Mucosa of rectum (tissue), 2 donors: ENCODE measurements at regions not wholly inside any gene's neighbourhood (a gene's known extent, or its start where the extent isn't known, plus 50 kb on each side); places are given as distances from the start of the nearest gene placed in this dataset.

Source experiments
- H3K27ac ChIP-seq, 2 donors: one replicate each; pipeline ENCODE4 v1.7.0; 2013; ENCODE audit warnings: inconsistent platforms in 2 of 2, low read depth in 2 of 2, low read length in 2 of 2
- H3K27me3 ChIP-seq, 2 donors: one replicate each; pipeline ENCODE4 v1.7.0; 2013; ENCODE audit warnings: low read length in 2 of 2; ENCODE audit not compliant: control insufficient read depth in 2 of 2, insufficient read depth in 2 of 2
- H3K36me3 ChIP-seq, 2 donors: one replicate each; pipeline ENCODE4 v1.7.0; 2013; ENCODE audit warnings: low read length in 2 of 2; ENCODE audit not compliant: control insufficient read depth in 2 of 2, insufficient read depth in 2 of 2
- H3K4me1 ChIP-seq, 2 donors: one replicate each; pipeline ENCODE4 v1.7.0; 2013; ENCODE audit warnings: low read length in 2 of 2, mild to moderate bottlenecking in 1 of 2; ENCODE audit not compliant: control insufficient read depth in 2 of 2, insufficient read depth in 2 of 2
- H3K4me3 ChIP-seq, 2 donors: one replicate each; pipeline ENCODE4 v1.7.0; 2013; ENCODE audit warnings: low read length in 2 of 2
- H3K9ac ChIP-seq, 2 donors: one replicate each; pipeline ENCODE4 v1.7.0; 2013; ENCODE audit warnings: low read length in 2 of 2, low read depth in 1 of 2, mild to moderate bottlenecking in 1 of 2
- H3K9me3 ChIP-seq, 2 donors: one replicate each; pipeline ENCODE4 v1.7.0; 2013; ENCODE audit warnings: low read length in 2 of 2; ENCODE audit not compliant: control insufficient read depth in 2 of 2
- donor health status: healthy.
- donor health status: Normal muscosa, but diverticular disease.

- Histone ChIP-seq H3K4me1 (no peaks in the 10 kb centered on the region), H3K4me3 (no peak overlapping the region), H3K27me3 (no peaks in the 10 kb centered on the region), H3K27ac (no peak overlapping the region), H3K36me3 (no peaks in the 10 kb centered on the region), H3K9me3 (no peaks in the 10 kb centered on the region), H3K9ac (no peak overlapping the region)
Observed at GRCh38 chr1:223052462-223052861, 90.6 kb downstream of the TLR5 start.

GRCh38 chr1:223052931-223053330 is 90.1 kb downstream of the TLR5 start:
- H3K27ac ChIP-seq = no peak overlapping the region
- no peaks in the 10 kb centered on the region for H3K9me3 ChIP-seq
- H3K4me3 ChIP-seq = no peak overlapping the region
- H3K4me1 ChIP-seq = no peaks in the 10 kb centered on the region
- H3K27me3 ChIP-seq = no peaks in the 10 kb centered on the region
- H3K9ac ChIP-seq = no peak overlapping the region
- H3K36me3 ChIP-seq = no peaks in the 10 kb centered on the region

- no peak overlapping the region for H3K27ac ChIP-seq
- H3K9me3 ChIP-seq = no peaks in the 10 kb centered on the region
- no peaks in the 10 kb centered on the region for H3K27me3 ChIP-seq
- no peak overlapping the region for H3K4me3 ChIP-seq
- no peaks in the 10 kb centered on the region for H3K4me1 ChIP-seq
- no peak overlapping the region for H3K9ac ChIP-seq
- no peaks in the 10 kb centered on the region for H3K36me3 ChIP-seq
Observed at GRCh38 chr1:223056802-223057201, 86.2 kb downstream of the TLR5 start.

DNA sequence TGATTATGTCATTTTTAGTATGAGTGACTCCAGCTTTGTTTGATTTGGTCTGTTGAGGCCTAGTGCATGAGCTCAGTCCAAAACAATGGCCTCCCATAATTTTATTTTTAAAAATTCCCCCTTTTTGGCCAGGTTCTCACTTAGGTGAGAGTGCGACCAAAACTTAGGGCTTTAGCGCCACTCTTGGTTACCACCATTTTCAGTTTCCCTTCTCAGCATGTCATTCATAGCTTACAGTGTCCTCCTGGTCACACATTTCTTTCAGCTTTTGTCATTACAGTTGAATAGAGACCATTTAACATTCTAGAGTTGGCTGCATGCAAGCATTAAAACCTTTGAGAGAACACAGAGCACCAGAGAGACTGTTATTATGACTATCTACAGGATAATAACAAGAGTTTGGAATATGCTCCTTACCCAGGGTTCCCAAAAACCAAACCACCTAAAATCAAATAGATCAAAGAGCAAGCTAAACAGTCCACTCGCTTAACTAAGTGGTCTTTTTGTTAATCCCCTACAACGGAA is 85.4 kb downstream of the TLR5 start:
- Histone ChIP-seq H3K4me3 (no peak overlapping the region), H3K4me1 (no peaks in the 10 kb centered on the region), H3K36me3 (no peaks in the 10 kb centered on the region), H3K27me3 (no peaks in the 10 kb centered on the region), H3K9ac (no peak overlapping the region), H3K27ac (no peak overlapping the region), H3K9me3 (no peaks in the 10 kb centered on the region)
